HG03045 (cell line): ENCODE measurements at regions not wholly inside any gene's neighbourhood (a gene's known extent, or its start where the extent isn't known, plus 50 kb on each side); places are given as distances from the start of the nearest gene placed in this dataset.
"Not testable (repeated sequence)": the region's sequence is repeated elsewhere in the genome, so short reads cannot be mapped to it uniquely, and the experiment has no call there.

Experiments
- ATAC-seq: cut with Tn5 transposase; IDR thresholded peaks from one replicate; pipeline ENCODE4 v1.9.1; 2021; ENCODE audit warnings: mild to moderate bottlenecking, moderate library complexity; ENCODE audit not compliant: unreplicated experiment

DNA sequence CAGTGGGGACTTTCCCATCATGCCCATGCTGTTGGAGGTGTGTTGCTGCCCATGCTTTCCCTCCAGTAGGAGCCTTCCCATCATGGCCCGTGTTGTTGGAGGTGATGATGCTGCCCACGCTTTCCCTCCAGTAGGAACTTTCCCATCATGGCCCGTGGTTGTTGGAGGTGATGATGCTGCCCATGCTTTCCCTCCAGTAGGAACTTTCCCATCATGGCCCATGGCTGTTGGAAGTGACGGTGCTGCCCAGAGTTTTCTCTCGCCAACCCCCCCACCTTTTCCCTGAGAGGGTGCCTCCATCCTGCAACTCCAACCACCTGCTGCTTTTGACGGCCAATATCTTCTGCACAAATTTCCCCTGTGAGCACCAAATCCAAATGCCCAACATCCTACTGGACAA lies 205.7 kb downstream of the TOMM20 start:
- no peak for ATAC-seq

DNA sequence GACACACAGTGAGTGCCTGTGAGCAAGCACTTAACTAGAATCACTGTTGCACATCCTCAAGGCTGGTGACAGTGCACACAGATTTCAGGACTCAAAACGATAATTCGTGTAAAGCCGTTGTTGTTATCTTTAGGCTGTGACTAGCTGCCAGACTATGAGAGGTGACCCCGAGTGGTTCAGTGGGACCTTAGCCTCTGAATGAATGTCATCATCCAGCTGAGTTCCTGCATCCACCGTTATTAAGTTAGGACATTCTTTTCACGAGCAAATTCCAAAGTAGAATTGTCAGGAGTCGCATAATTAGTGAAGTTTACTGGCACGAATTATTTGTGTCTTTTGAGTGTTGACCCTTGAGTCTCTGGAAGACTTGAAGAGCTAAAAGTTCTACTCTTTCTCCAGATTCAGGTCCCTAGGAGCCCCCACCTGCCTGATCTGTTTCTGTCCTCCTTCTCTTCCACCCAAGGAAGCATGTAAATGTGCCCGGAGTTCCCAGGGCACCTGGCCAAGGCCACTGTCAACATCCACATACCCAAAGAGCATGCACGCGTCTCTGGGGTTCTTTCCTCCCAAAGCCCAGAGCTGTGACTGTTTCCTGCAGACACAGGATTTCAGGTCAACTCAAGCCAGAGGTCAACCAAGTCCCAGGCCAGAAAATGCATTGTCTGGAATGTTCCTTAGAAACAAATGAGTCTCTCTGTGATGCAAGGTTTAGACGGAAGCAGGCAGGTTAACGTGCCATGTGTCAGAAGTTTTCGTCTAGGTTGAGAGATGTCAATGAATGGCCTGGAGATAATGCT lies 207.2 kb downstream of the TOMM20 start:
- ATAC-seq: no peak

DNA sequence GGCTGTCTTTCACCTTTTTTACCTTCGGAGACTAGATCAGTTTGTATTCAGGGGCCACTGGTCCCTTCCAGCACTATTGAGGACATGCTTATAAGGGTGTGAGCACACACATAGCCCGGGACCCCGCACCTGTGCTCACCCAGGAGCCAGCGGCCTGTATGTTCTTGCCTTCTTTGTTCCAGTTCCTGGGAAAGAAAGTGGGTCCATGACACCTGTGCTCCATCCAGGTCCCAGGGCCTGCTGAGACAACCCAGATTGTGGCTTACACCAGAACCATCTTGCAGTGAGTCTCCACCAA lies 207.8 kb downstream of the TOMM20 start:
- ATAC-seq: no peak

DNA sequence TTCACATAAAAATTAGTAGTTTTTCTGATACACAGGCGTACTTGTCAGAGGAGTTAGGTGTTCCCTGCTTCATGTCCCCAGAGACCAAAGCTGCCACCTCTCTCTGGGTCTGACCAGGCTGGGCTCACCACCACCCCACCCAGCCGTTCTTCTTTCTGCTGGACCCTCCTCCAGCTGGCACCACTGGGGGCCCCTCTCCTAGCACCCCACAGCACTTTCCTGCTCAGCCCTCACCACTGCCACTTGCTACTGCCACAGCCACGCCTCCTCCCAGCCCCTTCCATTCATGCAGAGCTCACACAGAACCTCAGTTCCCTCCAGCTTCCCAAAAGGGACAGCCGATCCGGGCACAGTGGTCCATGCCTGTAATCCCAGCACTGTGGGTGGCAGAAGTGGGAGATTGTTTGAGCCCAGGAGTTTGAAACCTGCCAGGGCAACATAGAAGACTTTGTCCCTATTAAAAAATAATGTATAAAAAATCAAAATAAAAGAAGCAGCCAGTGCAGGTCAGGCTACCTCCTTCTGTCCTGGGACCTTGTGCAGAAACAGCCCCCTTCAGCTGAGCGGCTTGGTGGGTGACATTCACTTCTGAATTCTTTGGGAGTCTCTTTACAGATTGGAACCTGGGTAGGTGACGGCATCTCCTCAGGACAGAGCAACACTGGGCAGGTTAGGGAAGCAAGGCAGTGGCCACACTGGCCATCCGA lies 208.3 kb downstream of the TOMM20 start:
- ATAC-seq: no peak

DNA sequence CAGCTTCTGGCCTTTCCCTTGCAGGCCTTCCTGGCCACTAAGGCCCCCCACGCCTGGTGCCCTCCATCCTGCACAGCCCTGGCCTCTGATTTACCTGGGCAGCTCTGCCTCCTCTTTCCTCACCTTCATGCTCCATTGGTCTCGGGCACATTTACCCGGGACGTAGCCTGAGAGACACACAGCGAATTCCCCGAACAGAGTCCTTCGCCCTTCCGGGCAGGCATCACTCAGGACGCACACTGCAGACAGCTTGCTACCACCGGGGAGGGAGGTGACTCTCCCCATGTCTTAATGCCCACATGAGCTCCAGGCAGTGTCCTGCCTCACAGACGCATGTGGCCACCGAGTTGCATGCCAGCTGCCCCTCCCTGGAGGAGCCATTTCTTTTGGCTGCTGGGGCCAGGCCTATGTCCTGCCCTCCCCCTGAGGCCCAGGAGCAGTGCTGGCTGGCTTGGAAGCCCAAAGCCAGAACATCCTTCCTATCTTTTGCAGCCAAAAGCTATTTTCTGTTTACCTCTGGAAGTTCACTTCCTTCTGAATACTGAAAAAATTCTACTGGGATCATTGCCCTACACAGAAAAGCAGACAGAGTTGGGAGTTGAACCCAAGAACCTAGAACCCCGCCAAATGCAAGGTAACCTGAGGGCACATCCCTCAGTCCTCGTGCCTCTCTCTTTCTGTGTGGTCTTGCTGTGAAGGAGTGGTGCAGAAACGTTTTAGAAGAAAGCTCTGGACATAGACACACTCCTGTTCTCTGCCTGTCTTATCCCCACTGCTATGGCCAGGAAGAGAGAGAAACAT lies 209.5 kb downstream of the TOMM20 start:
- no peak for ATAC-seq

DNA sequence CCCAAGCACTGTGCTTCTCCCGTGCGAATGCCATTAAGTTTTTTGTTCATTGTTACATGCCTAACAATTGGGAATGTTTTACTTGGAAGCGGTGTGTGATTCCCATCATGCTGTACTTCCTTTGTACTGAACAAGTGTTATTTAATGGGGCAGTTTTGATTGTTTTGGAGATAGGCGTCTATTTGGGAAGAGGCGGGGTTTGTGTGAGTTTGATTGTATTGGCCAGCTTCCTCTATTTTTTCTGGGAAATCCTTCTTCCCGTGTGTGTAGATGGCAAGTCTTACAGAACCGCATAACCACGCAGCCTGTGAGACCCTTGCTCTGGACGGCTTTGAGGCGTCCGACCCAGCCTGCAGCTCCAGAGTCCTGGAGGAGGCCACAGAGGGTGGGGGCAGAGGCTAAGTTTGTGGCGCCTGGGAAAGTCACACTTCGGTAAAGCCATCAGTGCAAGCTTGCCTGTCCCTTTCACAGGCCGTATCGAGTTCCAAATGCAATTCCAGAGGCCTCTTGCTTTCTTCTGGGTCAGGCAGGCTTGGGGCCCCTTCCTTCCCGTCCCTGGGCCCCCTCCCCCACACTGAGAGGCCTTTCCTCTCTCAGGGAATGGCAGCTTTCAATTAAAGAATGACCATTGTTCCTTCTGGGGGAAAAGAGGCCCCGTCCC lies 210.3 kb downstream of the TOMM20 start:
- no peak for ATAC-seq

DNA sequence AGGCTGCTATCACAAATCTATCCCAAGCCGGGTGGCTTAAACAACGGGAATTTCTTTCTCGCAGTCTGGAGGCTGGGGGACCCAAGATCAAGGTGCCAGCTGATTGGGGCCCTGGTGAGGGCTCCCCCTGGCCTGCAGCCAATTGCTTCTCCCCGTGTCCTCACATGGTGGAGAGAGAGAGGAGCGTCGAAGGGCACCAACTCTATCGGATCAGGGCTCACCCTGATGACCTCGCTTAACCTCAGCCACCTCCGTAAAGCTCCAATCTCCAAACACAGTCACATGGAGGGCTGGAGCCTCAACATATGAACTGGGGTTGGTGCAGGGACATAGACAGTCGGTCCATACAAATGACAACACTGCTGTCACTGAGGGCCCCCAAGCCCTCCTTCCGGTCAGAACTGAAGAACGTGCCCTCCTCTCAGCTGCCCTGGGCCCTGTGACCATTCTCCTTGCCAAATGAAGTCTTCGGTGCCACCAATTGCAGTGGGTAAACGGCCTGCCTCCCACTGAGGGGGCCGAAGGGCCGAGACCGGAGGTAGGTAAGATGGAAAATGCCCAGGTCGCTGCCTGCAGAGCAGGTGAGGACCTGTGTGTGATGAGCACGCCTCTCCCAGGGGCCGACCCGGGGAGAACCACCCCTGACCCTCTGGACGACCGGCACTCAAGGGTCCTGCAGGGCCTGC lies 211.0 kb downstream of the TOMM20 start:
- no peak for ATAC-seq

DNA sequence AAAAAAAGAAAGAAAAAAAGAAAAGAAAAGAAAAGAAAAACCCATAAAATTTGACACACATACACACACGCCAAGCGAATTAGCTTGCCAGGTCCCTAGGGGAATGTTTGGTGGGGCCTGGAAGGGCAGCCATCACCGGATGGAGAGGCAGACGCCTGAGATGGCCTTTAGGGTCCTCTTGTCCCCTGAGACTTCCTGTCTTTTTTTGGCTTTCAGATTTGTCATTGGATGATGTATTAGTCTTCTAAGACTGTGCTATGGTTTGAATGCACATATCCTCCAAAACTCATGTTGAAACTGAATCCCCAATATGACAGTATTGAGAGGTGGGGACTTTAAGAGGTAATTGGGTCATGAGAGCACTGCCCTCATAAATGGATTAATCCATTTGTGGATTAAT lies 211.8 kb downstream of the TOMM20 start:
- no peak for ATAC-seq

DNA sequence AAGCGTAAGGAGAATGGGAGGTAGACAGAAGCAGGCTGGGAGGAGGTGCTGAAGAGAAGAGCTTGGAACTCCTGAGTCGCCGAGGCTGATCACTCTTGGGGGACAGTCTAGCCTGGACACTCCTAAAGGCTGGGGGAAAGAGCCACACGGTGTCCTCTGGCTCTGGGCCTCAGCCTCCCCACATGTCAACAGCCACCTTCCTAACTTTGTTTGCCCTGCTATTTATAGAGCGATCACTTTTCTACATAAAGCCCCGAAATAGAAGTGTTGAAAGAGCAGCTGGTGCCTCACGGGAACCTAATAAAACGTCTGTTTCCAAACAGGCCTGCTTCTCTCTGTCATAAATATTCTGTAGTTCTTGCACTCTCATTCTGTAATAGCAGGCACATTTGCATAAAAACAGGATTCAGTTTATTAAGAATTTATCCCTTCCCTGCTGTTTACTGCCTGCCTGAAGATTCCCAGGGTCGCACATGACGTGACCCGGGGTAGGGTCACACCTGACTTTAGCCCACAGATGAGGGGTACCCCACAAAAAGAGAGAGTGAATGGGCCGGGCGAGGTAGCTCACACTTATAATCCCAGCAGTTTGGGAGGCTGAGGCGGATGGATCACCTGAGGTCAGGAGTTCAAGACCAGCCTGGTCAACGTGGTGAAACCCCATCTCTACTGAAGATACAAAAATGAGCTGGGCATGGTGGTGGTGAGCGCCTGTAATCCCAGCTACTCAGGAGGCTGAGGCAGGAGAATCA lies 212.5 kb downstream of the TOMM20 start:
- ATAC-seq: no peak

DNA sequence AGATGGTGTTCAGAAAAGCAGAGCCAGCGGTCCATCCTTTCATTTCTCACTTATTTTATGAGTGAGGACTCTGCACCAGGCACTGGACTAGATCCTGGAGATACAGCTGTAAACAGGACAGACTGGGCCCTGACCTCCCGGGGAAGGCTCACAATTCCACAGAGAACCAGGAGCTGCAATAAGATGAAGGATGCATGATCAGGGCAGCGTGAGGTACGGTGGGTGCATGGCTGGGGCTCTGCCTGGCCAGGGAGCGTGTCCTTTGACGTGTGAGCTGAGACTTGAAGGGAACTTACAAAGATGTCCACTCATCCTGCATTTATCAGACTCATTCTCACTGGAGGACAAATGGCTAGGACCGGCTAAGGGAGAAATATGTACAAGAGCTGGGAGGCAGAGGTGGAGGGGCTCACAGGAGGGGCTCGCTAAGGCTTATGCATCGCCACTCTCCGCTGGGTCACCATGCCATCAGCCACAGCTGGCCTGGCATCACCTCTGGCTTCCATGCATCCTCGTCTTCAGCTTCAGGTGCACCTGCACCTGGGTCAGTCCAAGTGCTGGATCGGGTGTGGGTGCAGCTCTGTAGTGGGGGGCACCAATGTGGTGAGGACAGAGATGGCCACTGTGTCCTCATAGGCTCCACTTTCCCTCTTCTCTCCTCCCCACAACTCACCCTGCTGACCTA lies 213.9 kb downstream of the TOMM20 start:
- no peak for ATAC-seq

DNA sequence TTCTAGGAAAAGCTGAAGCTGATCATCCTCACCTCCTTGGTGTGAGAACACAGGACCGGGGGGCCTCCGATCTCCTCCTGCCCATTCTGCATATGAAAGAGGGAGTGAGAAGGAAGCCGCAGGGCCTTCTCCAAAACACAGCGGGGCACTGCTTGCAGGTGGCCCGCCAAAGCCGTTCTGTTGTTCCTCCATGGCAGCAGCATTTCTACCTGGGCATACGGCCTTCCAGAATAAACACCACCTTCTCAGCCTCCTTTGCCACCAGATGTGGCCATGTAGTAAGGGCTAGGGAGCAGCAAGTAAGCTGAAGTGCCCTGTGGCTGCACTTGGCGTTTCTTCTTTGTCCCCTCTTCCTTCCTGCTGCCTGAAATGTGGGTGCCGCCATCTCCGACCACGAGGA lies 214.9 kb downstream of the TOMM20 start:
- ATAC-seq: no peak

DNA sequence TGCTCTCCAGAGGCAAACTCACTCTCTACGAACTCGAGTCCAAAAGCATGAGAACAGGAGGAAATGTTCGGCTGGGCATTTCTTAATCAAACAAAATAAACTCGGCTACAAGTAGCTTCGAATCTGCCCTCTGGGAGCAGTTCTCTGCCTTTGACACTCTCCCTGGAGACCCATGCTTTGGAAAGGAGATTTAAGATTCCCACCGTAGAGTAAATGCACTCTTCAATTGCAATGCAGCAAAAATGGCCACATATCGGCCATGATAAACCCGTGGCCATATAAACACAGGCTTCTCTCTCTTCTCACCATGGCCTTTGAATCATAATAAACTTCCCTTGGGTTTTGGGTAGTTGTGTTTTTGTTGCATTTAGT lies 215.4 kb downstream of the TOMM20 start:
- no peak for ATAC-seq

DNA sequence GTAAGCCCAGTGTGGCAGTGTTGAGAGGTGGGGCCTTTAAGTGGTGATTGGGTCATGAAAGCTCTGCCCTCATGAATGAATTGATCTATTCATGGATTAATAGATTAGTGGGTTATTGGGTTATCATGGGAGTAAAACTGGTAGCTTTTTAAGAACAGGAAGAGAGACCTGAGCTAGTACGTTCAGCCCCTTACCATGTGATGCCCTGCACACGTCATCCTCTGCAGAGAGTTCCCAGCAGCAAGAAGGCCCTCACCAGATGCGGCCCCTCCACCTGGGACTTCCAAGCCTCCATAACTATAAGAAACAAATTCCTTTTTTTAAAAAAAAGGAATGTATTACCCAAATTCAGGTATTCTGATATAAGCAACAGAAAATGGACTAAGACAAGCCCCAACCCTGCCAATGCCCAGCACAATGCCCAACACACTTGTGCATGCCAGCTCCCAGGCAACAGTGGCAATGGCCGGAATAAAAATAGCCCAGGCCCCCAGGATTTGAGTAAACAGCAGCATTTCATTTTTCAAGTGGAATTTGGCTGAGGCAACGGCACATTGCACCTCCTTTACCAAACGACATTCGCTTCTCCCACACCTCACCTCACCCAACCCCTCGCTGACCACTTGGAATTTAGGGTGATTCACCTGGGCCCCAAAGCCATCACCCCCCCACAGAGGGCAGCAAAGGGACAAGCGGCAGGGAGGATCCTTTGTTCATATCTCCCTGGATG lies 215.9 kb downstream of the TOMM20 start:
- ATAC-seq: no peak

DNA sequence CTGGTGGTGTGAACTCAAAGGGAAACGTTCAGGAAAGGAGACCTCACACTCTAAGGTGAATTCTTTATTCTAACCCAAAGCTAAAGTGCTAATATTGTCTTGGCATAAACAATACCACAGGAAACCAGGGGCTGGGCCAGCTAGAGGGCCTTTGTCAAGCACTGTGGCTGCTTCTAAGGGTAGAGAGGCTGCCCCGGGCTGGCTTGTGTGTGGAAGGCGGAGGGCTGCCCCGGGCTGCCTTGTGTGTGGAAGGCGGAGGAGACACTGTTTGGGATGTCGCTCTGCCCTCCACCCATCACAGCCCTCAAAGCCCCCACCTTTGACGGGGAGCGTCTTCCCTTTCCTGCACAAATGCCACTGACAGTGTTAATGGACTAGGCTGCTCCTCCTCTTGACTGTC lies 216.8 kb downstream of the TOMM20 start:
- ATAC-seq: no peak

DNA sequence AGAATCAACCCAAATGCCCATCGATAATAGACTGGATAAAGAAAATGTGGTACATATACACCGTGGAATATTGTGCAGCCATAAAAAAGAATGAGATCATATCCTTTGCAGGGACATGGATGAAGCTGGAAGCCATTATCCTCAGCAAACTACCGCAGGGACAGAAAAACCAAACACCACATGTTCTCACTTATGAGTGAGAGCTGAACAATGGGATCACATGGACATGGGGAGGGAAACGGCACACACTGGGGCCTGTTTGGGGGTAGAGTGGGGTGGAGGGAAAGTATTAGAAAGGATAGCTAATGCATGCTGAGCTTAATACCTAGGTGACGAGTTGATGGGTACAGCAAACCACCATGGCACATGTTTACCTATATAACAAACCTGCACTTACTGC lies 217.5 kb downstream of the TOMM20 start:
- not testable (repeated sequence) for ATAC-seq

DNA sequence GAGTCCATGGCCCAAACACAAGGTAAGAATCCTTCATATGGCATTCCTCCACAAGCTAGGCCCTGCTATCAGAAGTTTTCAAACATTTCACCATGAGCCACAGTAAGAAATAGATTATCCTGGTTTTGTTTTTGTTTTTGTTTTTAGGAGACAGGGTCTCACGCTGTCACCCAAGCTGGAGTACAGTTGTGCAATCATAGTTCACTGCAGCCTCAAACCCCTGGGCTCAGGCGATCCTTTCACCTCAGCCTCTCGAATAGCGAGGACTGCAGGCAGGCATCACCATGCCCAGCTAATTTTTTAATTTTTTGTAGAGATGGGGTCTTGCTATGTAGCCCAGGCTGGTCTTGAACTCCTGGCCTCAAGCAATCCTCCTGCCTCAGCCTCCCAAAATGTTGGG lies 218.8 kb downstream of the TOMM20 start:
- ATAC-seq: no peak

DNA sequence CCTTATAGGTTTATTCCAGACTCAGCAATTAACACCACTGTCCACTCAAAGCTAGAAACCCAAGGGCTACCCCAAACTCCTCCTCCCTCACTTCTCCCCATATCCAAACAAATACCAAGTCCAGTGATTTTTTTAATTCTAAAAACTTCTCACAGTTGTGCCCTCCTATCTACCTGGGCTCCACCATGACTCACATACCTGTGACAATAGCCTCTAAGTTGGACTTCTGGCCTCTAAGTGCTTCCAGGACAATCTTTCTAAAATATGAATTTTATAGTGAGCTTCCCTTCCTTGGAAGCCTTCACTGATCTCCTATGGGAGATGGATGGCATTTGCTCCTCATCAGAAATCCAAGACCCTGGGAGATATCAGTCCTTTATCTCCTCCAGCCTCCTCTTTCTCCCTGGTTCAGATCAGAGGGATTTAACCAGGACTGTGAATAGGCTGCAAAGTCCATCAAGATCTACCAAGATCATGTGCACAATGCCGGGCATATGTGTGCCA lies 219.3 kb downstream of the TOMM20 start:
- no peak for ATAC-seq

DNA sequence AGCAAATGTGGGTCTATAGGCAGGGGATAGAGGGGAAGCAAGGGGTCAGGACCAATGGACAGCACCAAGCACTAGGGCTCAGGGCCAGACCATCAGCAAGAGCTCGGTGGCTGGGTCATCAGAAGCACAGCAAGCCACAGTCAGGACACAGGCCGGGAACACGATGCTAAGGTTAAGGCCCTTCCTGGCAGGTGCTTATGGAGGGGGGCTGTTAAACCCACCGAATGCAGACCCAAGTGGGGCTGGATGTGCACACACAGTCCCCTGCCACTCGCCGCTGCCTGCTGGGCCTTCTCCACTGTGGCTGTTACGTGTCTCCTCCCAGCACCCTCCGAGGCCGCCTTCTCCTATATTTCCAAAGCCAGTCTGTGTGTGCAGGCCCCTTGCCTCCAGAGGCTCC lies 220.1 kb downstream of the TOMM20 start:
- ATAC-seq: no peak

DNA sequence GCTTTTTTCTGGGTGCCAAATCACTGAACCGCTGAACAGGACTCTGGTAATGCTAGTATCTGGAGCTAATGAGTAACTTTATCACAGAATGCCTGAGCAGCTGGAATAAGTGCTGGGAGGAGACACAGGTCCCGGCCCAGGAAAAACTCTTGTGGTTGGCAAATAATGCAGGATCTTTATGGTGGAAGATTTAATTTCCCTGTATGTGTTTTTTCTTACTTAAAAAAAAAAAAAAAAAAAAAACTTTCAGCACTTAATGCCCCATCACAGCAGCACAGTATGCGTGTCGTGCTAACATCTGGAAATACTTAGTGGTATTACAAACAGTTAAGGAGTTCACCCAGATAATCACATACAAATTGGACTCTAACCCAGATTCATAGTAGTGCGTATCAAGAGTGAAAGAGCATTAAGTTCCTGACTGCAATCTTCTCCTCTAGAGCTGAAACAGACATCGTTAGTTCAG lies 220.7 kb downstream of the TOMM20 start:
- no peak for ATAC-seq
